NCI-H1694 treated with DMSO at 0.1 percent for 48 hours (cell line): ENCODE measurements at regions not wholly inside any gene's neighbourhood (a gene's known extent, or its start where the extent isn't known, plus 50 kb on each side); places are given as distances from the start of the nearest gene placed in this dataset.
"Not testable (repeated sequence)": the region's sequence is repeated elsewhere in the genome, so short reads cannot be mapped to it uniquely, and the experiment has no call there.

Experiments
- DNase-seq: peaks from one replicate; lab custom pipeline; 2025; lab: John Stamatoyannopoulos, UW

- DNase-seq: no peak
These were observed 312.5 kb upstream of the SEMA6A start for GRCh38 chr5:116887104-116887503.

GRCh38 chr5:116885825-116886224 is 311.2 kb upstream of the SEMA6A start:
- DNase-seq: no peak

- DNase-seq: no peak
These were observed 309.3 kb upstream of the SEMA6A start for GRCh38 chr5:116883875-116884274.

- no peak for DNase-seq
These were observed 307.4 kb upstream of the SEMA6A start for GRCh38 chr5:116881921-116882531.

GRCh38 chr5:116880601-116881000 is 306.0 kb upstream of the SEMA6A start:
- DNase-seq: peak; percentile 7

- no peak for DNase-seq
These were observed 305.5 kb upstream of the SEMA6A start for GRCh38 chr5:116880150-116880549.

- no peak for DNase-seq
These were observed 301.7 kb upstream of the SEMA6A start for GRCh38 chr5:116876240-116876840.

GRCh38 chr5:116872986-116873385 is 298.4 kb upstream of the SEMA6A start:
- DNase-seq: no peak

GRCh38 chr5:116872486-116872885 is 297.9 kb upstream of the SEMA6A start:
- DNase-seq: no peak

- DNase-seq: not testable (repeated sequence)
These were observed 293.2 kb upstream of the SEMA6A start for GRCh38 chr5:116867825-116868224.

GRCh38 chr5:116865651-116866050 is 291.0 kb upstream of the SEMA6A start:
- DNase-seq: no peak

- DNase-seq: no peak
These were observed 290.2 kb upstream of the SEMA6A start for GRCh38 chr5:116864838-116865190.

- no peak for DNase-seq
These were observed 289.7 kb upstream of the SEMA6A start for GRCh38 chr5:116864157-116864837.

- DNase-seq: no peak
These were observed 288.2 kb upstream of the SEMA6A start for GRCh38 chr5:116862632-116863455.

- no peak for DNase-seq
These were observed 287.0 kb upstream of the SEMA6A start for GRCh38 chr5:116861666-116862065.

GRCh38 chr5:116861097-116861496 is 286.5 kb upstream of the SEMA6A start:
- DNase-seq: no peak

- no peak for DNase-seq
These were observed 285.2 kb upstream of the SEMA6A start for GRCh38 chr5:116859666-116860320.

GRCh38 chr5:116858705-116859333 is 284.2 kb upstream of the SEMA6A start:
- DNase-seq: no peak

- DNase-seq: not testable (repeated sequence)
These were observed 283.4 kb upstream of the SEMA6A start for GRCh38 chr5:116858020-116858419.

- DNase-seq: no peak
These were observed 281.6 kb upstream of the SEMA6A start for GRCh38 chr5:116856271-116856670.

- no peak for DNase-seq
These were observed 279.4 kb upstream of the SEMA6A start for GRCh38 chr5:116853992-116854391.
